ENCODE measurements at regions not wholly inside any gene's neighbourhood (a gene's known extent, or its start where the extent isn't known, plus 50 kb on each side); places are given as distances from the start of the nearest gene placed in this dataset.

GRCh38 chr4:125714049-125714448, 399.3 kb downstream of the FAT4 start:
- Histone ChIP-seq H3K79me2 (ENCODE audit: low read length) (no peaks in the 10 kb centered on the region), H3K4me3 (ENCODE audit: low read length) (no peak overlapping the region), H3K9me3 (ENCODE audit: low read length) (peaks cover 7% of the 10 kb centered on the region; the same call in 1 of the 2 replicates), H4K20me1 (ENCODE audit: insufficient read depth, low read depth, low read length) (no peaks in the 10 kb centered on the region), H2AFZ (ENCODE audit: low read length) (no peak overlapping the region), H3K4me2 (ENCODE audit: low read depth, low read length, poor library complexity, severe bottlenecking) (no peak overlapping the region), H3K9ac (ENCODE audit: low read length) (no peak overlapping the region), H3K4me1 (ENCODE audit: low read length) (no peaks in the 10 kb centered on the region), H3K36me3 (ENCODE audit: insufficient read depth, low read length) (no peaks in the 10 kb centered on the region), H3K27me3 (ENCODE audit: low read length) (no peaks in the 10 kb centered on the region), H3K9me2 (replicated peaks; ENCODE audit: insufficient read depth, low read length) (no peaks in the 10 kb centered on the region), H3K27ac (ENCODE audit: low read length) (no peak overlapping the region)
- DNase-seq: no peak

- DNase-seq: no peak
These were observed 400.1 kb downstream of the FAT4 start for GRCh38 chr4:125714845-125715244.

GRCh38 chr4:125719987-125720386, 405.2 kb downstream of the FAT4 start:
- Histone ChIP-seq H3K9ac (ENCODE audit: low read length) (no peak overlapping the region), H3K27ac (ENCODE audit: low read length) (no peak overlapping the region), H3K36me3 (ENCODE audit: insufficient read depth, low read length) (no peaks in the 10 kb centered on the region), H2AFZ (ENCODE audit: low read length) (no peak overlapping the region), H3K4me1 (ENCODE audit: low read length) (no peaks in the 10 kb centered on the region), H3K4me2 (ENCODE audit: low read depth, low read length, poor library complexity, severe bottlenecking) (no peak overlapping the region), H3K79me2 (ENCODE audit: low read length) (no peaks in the 10 kb centered on the region), H3K9me2 (replicated peaks; ENCODE audit: insufficient read depth, low read length) (no peaks in the 10 kb centered on the region), H3K9me3 (ENCODE audit: low read length) (no peaks in the 10 kb centered on the region; the same call in 1 of the 2 replicates), H4K20me1 (ENCODE audit: insufficient read depth, low read depth, low read length) (no peaks in the 10 kb centered on the region), H3K27me3 (ENCODE audit: low read length) (no peaks in the 10 kb centered on the region), H3K4me3 (ENCODE audit: low read length) (no peak overlapping the region)
- DNase-seq: no peak

More at GRCh38 chr4:125714845-125715244, 400.1 kb downstream of the FAT4 start:
- Histone ChIP-seq H3K79me2 (ENCODE audit: low read length) (no peaks in the 10 kb centered on the region), H3K9me3 (ENCODE audit: low read length) (peaks cover 7% of the 10 kb centered on the region; the same call in 1 of the 2 replicates), H4K20me1 (ENCODE audit: insufficient read depth, low read depth, low read length) (no peaks in the 10 kb centered on the region), H3K4me2 (ENCODE audit: low read depth, low read length, poor library complexity, severe bottlenecking) (no peak overlapping the region), H3K9me2 (replicated peaks; ENCODE audit: insufficient read depth, low read length) (no peaks in the 10 kb centered on the region), H3K4me3 (ENCODE audit: low read length) (no peak overlapping the region), H2AFZ (ENCODE audit: low read length) (no peak overlapping the region), H3K27me3 (ENCODE audit: low read length) (no peaks in the 10 kb centered on the region), H3K36me3 (ENCODE audit: insufficient read depth, low read length) (no peaks in the 10 kb centered on the region), H3K27ac (ENCODE audit: low read length) (no peak overlapping the region), H3K4me1 (ENCODE audit: low read length) (no peaks in the 10 kb centered on the region), H3K9ac (ENCODE audit: low read length) (no peak overlapping the region)

GRCh38 chr4:125722009-125722408, 407.3 kb downstream of the FAT4 start:
- Histone ChIP-seq H3K36me3 (ENCODE audit: insufficient read depth, low read length) (no peaks in the 10 kb centered on the region), H2AFZ (ENCODE audit: low read length) (no peak overlapping the region), H3K9me2 (replicated peaks; ENCODE audit: insufficient read depth, low read length) (no peaks in the 10 kb centered on the region), H3K4me2 (ENCODE audit: low read depth, low read length, poor library complexity, severe bottlenecking) (no peak overlapping the region), H3K79me2 (ENCODE audit: low read length) (no peaks in the 10 kb centered on the region), H3K4me3 (ENCODE audit: low read length) (no peak overlapping the region), H3K27me3 (ENCODE audit: low read length) (no peaks in the 10 kb centered on the region), H3K9ac (ENCODE audit: low read length) (no peak overlapping the region), H3K4me1 (ENCODE audit: low read length) (no peaks in the 10 kb centered on the region), H3K27ac (ENCODE audit: low read length) (no peak overlapping the region), H4K20me1 (ENCODE audit: insufficient read depth, low read depth, low read length) (no peaks in the 10 kb centered on the region), H3K9me3 (ENCODE audit: low read length) (no peaks in the 10 kb centered on the region)
- no peak for DNase-seq

GRCh38 chr4:125725957-125726525, 411.3 kb downstream of the FAT4 start:
- Histone ChIP-seq H3K4me2 (ENCODE audit: low read depth, low read length, poor library complexity, severe bottlenecking) (no peak overlapping the region), H3K4me3 (ENCODE audit: low read length) (no peak overlapping the region)

GRCh38 chr4:125727931-125728330, 413.2 kb downstream of the FAT4 start:
- Histone ChIP-seq H4K20me1 (ENCODE audit: insufficient read depth, low read depth, low read length) (no peaks in the 10 kb centered on the region), H3K36me3 (ENCODE audit: insufficient read depth, low read length) (no peaks in the 10 kb centered on the region), H3K27ac (ENCODE audit: low read length) (no peak overlapping the region), H3K9me3 (ENCODE audit: low read length) (0 out of 2 replicates have a peak, but pooled peaks cover 4% of the 10 kb centered on the region), H3K9me2 (replicated peaks; ENCODE audit: insufficient read depth, low read length) (no peaks in the 10 kb centered on the region), H3K4me3 (ENCODE audit: low read length) (no peak overlapping the region), H2AFZ (ENCODE audit: low read length) (no peak overlapping the region), H3K4me2 (ENCODE audit: low read depth, low read length, poor library complexity, severe bottlenecking) (no peak overlapping the region), H3K27me3 (ENCODE audit: low read length) (no peaks in the 10 kb centered on the region), H3K4me1 (ENCODE audit: low read length) (no peaks in the 10 kb centered on the region), H3K79me2 (ENCODE audit: low read length) (no peaks in the 10 kb centered on the region), H3K9ac (ENCODE audit: low read length) (no peak overlapping the region)
- no peak for DNase-seq

More at GRCh38 chr4:125725957-125726525, 411.3 kb downstream of the FAT4 start:
- Histone ChIP-seq H3K27ac (ENCODE audit: low read length) (no peak overlapping the region), H2AFZ (ENCODE audit: low read length) (no peak overlapping the region), H3K9ac (ENCODE audit: low read length) (no peak overlapping the region), H3K9me2 (replicated peaks; ENCODE audit: insufficient read depth, low read length) (no peaks in the 10 kb centered on the region), H3K4me1 (ENCODE audit: low read length) (no peaks in the 10 kb centered on the region), H3K79me2 (ENCODE audit: low read length) (no peaks in the 10 kb centered on the region), H3K36me3 (ENCODE audit: insufficient read depth, low read length) (no peaks in the 10 kb centered on the region), H3K9me3 (ENCODE audit: low read length) (0 out of 2 replicates have a peak, but pooled peaks cover 4% of the 10 kb centered on the region), H3K27me3 (ENCODE audit: low read length) (no peaks in the 10 kb centered on the region), H4K20me1 (ENCODE audit: insufficient read depth, low read depth, low read length) (no peaks in the 10 kb centered on the region)
- DNase-seq: no peak

- Histone ChIP-seq H3K4me3 (ENCODE audit: low read length) (no peak overlapping the region), H3K27ac (ENCODE audit: low read length) (no peak overlapping the region), H3K9me2 (replicated peaks; ENCODE audit: insufficient read depth, low read length) (no peaks in the 10 kb centered on the region), H3K9me3 (ENCODE audit: low read length) (0 out of 2 replicates have a peak, but pooled peaks cover 4% of the 10 kb centered on the region), H3K79me2 (ENCODE audit: low read length) (no peaks in the 10 kb centered on the region), H3K4me2 (ENCODE audit: low read depth, low read length, poor library complexity, severe bottlenecking) (no peak overlapping the region), H3K9ac (ENCODE audit: low read length) (no peak overlapping the region), H3K4me1 (ENCODE audit: low read length) (no peaks in the 10 kb centered on the region), H2AFZ (ENCODE audit: low read length) (no peak overlapping the region), H4K20me1 (ENCODE audit: insufficient read depth, low read depth, low read length) (no peaks in the 10 kb centered on the region), H3K36me3 (ENCODE audit: insufficient read depth, low read length) (no peaks in the 10 kb centered on the region), H3K27me3 (ENCODE audit: low read length) (no peaks in the 10 kb centered on the region)
- DNase-seq: no peak
These were observed 413.8 kb downstream of the FAT4 start for GRCh38 chr4:125728568-125728967.

GRCh38 chr4:125729171-125729570, 414.4 kb downstream of the FAT4 start:
- Histone ChIP-seq H3K4me2 (ENCODE audit: low read depth, low read length, poor library complexity, severe bottlenecking) (no peak overlapping the region), H3K27ac (ENCODE audit: low read length) (no peak overlapping the region), H3K4me3 (ENCODE audit: low read length) (no peak overlapping the region), H2AFZ (ENCODE audit: low read length) (no peak overlapping the region), H3K9me2 (replicated peaks; ENCODE audit: insufficient read depth, low read length) (no peaks in the 10 kb centered on the region), H3K79me2 (ENCODE audit: low read length) (no peaks in the 10 kb centered on the region), H3K27me3 (ENCODE audit: low read length) (no peaks in the 10 kb centered on the region), H3K36me3 (ENCODE audit: insufficient read depth, low read length) (no peaks in the 10 kb centered on the region), H3K9me3 (ENCODE audit: low read length) (0 out of 2 replicates have a peak, but pooled peaks cover 4% of the 10 kb centered on the region), H4K20me1 (ENCODE audit: insufficient read depth, low read depth, low read length) (no peaks in the 10 kb centered on the region), H3K9ac (ENCODE audit: low read length) (no peak overlapping the region), H3K4me1 (ENCODE audit: low read length) (no peaks in the 10 kb centered on the region)
- no peak for DNase-seq

Data from Karpas-422 (cell line).